ENCODE measurements at regions not wholly inside any gene's neighbourhood (a gene's known extent, or its start where the extent isn't known, plus 50 kb on each side); places are given as distances from the start of the nearest gene placed in this dataset.

DNA sequence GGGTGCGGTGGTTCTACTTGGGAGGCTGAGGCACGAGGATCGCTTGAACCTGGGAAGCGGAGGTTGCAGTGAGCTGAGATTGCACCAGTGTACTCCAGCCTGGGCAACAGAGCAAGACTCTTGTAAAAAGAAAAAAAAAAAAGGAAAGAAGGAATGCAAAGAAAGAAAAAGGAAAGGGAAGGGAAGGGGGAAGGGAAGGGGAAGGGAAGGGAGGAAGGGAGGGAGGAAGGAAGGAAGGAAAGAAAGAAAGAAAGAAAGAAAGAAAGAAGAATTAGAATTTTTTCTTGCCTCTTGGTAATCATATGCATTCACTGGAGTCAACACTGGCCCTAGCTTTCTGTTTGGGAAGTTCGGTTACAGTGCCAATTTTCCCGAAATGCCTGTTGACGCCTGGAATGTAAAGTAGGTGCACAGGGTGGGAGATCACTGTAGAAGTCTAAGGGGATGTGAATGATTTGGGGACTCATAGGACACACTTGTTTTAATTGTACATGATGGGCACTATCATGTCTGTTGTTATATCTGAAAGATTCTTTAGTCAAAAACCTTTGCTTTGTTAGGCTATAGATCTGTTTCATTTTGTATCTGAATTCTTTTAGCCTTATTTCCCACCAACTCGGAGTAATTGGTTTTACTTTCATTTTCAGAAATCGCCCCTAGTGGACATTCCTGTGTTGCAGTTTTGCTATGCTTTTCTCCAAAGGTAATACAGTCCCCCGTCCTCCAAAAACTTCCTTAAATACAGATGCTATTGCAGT is 59.8 kb upstream of the MORC3 start (continued):
- TF ChIP-seq, protein P1, sequence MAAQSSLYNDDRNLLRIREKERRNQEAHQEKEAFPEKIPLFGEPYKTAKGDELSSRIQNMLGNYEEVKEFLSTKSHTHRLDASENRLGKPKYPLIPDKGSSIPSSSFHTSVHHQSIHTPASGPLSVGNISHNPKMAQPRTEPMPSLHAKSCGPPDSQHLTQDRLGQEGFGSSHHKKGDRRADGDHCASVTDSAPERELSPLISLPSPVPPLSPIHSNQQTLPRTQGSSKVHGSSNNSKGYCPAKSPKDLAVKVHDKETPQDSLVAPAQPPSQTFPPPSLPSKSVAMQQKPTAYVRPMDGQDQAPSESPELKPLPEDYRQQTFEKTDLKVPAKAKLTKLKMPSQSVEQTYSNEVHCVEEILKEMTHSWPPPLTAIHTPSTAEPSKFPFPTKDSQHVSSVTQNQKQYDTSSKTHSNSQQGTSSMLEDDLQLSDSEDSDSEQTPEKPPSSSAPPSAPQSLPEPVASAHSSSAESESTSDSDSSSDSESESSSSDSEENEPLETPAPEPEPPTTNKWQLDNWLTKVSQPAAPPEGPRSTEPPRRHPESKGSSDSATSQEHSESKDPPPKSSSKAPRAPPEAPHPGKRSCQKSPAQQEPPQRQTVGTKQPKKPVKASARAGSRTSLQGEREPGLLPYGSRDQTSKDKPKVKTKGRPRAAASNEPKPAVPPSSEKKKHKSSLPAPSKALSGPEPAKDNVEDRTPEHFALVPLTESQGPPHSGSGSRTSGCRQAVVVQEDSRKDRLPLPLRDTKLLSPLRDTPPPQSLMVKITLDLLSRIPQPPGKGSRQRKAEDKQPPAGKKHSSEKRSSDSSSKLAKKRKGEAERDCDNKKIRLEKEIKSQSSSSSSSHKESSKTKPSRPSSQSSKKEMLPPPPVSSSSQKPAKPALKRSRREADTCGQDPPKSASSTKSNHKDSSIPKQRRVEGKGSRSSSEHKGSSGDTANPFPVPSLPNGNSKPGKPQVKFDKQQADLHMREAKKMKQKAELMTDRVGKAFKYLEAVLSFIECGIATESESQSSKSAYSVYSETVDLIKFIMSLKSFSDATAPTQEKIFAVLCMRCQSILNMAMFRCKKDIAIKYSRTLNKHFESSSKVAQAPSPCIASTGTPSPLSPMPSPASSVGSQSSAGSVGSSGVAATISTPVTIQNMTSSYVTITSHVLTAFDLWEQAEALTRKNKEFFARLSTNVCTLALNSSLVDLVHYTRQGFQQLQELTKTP (IDR thresholded peaks at IDR 0.05; ENCODE audit: low read depth in 1 of 2, partially characterized antibody in 2 of 2) = peak; percentile 23 to 60
- peak; percentile 41; the same call in 1 of the 2 replicates for TF ChIP-seq ZNF589 (CRISPR knock-in tag; IDR thresholded peaks at IDR 0.05; ENCODE audit: low read depth)

DNA sequence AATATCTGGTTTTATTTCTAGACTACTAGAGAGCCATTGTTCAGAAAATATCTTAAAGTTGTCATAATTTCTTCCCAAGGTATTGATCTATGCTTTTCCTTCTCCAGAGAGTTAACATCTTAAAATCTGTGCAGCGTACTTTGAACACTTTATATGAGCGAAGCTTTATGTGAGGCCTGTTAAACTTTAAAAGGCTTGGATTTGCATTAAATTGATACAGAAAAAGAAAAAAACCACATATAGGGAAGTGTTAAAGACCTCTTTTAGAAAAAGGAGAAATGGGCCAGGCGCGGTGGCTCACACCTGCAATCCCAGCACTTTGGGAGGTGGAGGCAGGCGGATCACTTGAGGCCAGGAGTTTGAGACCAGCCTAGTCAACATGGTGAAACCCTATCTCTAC is 59.2 kb upstream of the MORC3 start:
- Histone ChIP-seq H3K27me3 (ENCODE audit: control insufficient read depth in 2 of 2, insufficient read depth in 2 of 2, low read length in 2 of 2) (peaks cover 14 to 41% of the 10 kb centered on the region in 2 experiments), H3K27ac (ENCODE audit: extremely low read depth, low read depth, low read length) (no peak overlapping the region), H2AFZ (ENCODE audit: low read depth, low read length) (peak overlapping the region; percentile 91), H3K4me3 (peak overlapping the region; percentile 35), H3K9ac (ENCODE audit: insufficient read depth in 1 of 2, low read depth in 2 of 2, low read length in 2 of 2) (no peak overlapping the region), H3K9me3 (replicated peaks; ENCODE audit: control insufficient read depth, insufficient read depth, low read depth, low read length) (no peaks in the 10 kb centered on the region), H3K4me2 (ENCODE audit: insufficient read depth, low read length) (peak overlapping the region; percentile 84; the same call in 1 of the 2 replicates), H3K9me1 (ENCODE audit: control insufficient read depth, insufficient read depth, low read length) (no peaks in the 10 kb centered on the region), H4K20me1 (replicated peaks; ENCODE audit: control insufficient read depth, insufficient read depth, low read length) (no peaks in the 10 kb centered on the region), H3K4me1 (replicated peaks in 1 of 2; ENCODE audit: control insufficient read depth in 2 of 2, insufficient read depth in 2 of 2, low read length in 2 of 2) (peaks cover 0 to 4% of the 10 kb centered on the region in 2 experiments; a peak in 2 of 5 replicates), H3K36me3 (ENCODE audit: control insufficient read depth, insufficient read depth, low read length) (no peaks in the 10 kb centered on the region), H3K79me2 (ENCODE audit: control insufficient read depth, insufficient read depth, low read length) (no peaks in the 10 kb centered on the region)
- WGBS (ENCODE audit: insufficient coverage, low coverage, missing lambda C conversion rate) = 59% methylated on average over 5 of the region's 5 CpGs
- FAIRE-seq (no peak), ATAC-seq (no peak), DNase-seq (ENCODE audit: extremely low read depth in 1 of 4, low spot score in 3 of 4) (no peak)
- ChIA-PET POLR2A (interaction anchor here (1.1 kb wide), 1 partner anchor 59 kb away, joined by 4 read pairs; the partner anchor contains the start of gene MORC3), CTCF (ENCODE audit: low intra/inter-chr PET ratio) (interaction anchor here (0.9 kb wide), 1 partner anchor 65 kb away, joined by 3 read pairs; no protein-coding TSS in a partner anchor)
- no TSS peak for BruUV-seq (replicated peaks)
- TF ChIP-seq NFATC3 (IDR thresholded peaks at IDR 0.05) (no peak), HSF4 (CRISPR knock-in tag; IDR thresholded peaks at IDR 0.05; ENCODE audit: borderline replicate concordance) (no peak), KHSRP (IDR thresholded peaks at IDR 0.05) (no peak)
- TF ChIP-seq, protein P2, sequence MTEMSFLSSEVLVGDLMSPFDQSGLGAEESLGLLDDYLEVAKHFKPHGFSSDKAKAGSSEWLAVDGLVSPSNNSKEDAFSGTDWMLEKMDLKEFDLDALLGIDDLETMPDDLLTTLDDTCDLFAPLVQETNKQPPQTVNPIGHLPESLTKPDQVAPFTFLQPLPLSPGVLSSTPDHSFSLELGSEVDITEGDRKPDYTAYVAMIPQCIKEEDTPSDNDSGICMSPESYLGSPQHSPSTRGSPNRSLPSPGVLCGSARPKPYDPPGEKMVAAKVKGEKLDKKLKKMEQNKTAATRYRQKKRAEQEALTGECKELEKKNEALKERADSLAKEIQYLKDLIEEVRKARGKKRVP (CRISPR knock-in tag; IDR thresholded peaks at IDR 0.05) = no peak
- TF ChIP-seq, protein P3, sequence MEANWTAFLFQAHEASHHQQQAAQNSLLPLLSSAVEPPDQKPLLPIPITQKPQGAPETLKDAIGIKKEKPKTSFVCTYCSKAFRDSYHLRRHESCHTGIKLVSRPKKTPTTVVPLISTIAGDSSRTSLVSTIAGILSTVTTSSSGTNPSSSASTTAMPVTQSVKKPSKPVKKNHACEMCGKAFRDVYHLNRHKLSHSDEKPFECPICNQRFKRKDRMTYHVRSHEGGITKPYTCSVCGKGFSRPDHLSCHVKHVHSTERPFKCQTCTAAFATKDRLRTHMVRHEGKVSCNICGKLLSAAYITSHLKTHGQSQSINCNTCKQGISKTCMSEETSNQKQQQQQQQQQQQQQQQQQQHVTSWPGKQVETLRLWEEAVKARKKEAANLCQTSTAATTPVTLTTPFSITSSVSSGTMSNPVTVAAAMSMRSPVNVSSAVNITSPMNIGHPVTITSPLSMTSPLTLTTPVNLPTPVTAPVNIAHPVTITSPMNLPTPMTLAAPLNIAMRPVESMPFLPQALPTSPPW (CRISPR knock-in tag; IDR thresholded peaks at IDR 0.05) = 0 out of 2 replicates have a peak, but pooled peaks have one; percentile 0
- TF ChIP-seq, protein P4, sequence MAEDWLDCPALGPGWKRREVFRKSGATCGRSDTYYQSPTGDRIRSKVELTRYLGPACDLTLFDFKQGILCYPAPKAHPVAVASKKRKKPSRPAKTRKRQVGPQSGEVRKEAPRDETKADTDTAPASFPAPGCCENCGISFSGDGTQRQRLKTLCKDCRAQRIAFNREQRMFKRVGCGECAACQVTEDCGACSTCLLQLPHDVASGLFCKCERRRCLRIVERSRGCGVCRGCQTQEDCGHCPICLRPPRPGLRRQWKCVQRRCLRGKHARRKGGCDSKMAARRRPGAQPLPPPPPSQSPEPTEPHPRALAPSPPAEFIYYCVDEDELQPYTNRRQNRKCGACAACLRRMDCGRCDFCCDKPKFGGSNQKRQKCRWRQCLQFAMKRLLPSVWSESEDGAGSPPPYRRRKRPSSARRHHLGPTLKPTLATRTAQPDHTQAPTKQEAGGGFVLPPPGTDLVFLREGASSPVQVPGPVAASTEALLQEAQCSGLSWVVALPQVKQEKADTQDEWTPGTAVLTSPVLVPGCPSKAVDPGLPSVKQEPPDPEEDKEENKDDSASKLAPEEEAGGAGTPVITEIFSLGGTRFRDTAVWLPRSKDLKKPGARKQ (CRISPR knock-in tag; IDR thresholded peaks at IDR 0.05) = no peak
- intact Hi-C loops (cut with micrococcal nuclease) (no loop called here), in situ Hi-C loops (cut with MboI) (no loop called here)

All from K562 (cell line).